ENCODE measurements at regions not wholly inside any gene's neighbourhood (a gene's known extent, or its start where the extent isn't known, plus 50 kb on each side); places are given as distances from the start of the nearest gene placed in this dataset.

GRCh38 chr5:74130155-74130897 lies 504.3 kb downstream of the ARHGEF28 start:
- H3K27ac Mint-ChIP-seq: no peak overlapping the region
- peak overlapping the region; percentile 1 for H3K4me3 Mint-ChIP-seq
- no peaks in the 10 kb centered on the region for H3K9me3 Mint-ChIP-seq
- peaks cover 37% of the 10 kb centered on the region for H3K4me1 Mint-ChIP-seq (ENCODE audit: unreplicated experiment)
- no peaks in the 10 kb centered on the region for H3K27me3 Mint-ChIP-seq
- TF ChIP-seq CTCF (conservative IDR thresholded peaks at IDR 0.05): no peak
- no peak for DNase-seq (ENCODE audit: extremely low spot score, unreplicated experiment)
- no peaks in the 10 kb centered on the region for H3K36me3 Mint-ChIP-seq

- Mint-ChIP-seq H3K4me1 (ENCODE audit: unreplicated experiment) (peaks cover 48% of the 10 kb centered on the region), H3K27ac (no peak overlapping the region), H3K4me3 (peak overlapping the region; percentile 26), H3K9me3 (no peaks in the 10 kb centered on the region), H3K36me3 (no peaks in the 10 kb centered on the region), H3K27me3 (no peaks in the 10 kb centered on the region)
- peak; percentile 43 for TF ChIP-seq CTCF (conservative IDR thresholded peaks at IDR 0.05)
- DNase-seq (ENCODE audit: extremely low spot score, unreplicated experiment): no peak
These were observed 501.7 kb downstream of the ARHGEF28 start for GRCh38 chr5:74127381-74128320.

GRCh38 chr5:74126294-74126693 lies 500.3 kb downstream of the ARHGEF28 start:
- no peak overlapping the region for H3K4me3 Mint-ChIP-seq
- H3K4me1 Mint-ChIP-seq (ENCODE audit: unreplicated experiment): peaks cover 55% of the 10 kb centered on the region
- DNase-seq (ENCODE audit: extremely low spot score, unreplicated experiment): no peak
- TF ChIP-seq CTCF (conservative IDR thresholded peaks at IDR 0.05): no peak
- H3K9me3 Mint-ChIP-seq: no peaks in the 10 kb centered on the region
- no peak overlapping the region for H3K27ac Mint-ChIP-seq
- no peaks in the 10 kb centered on the region for H3K36me3 Mint-ChIP-seq
- H3K27me3 Mint-ChIP-seq: no peaks in the 10 kb centered on the region

- H3K9me3 Mint-ChIP-seq: no peaks in the 10 kb centered on the region
- H3K36me3 Mint-ChIP-seq: no peaks in the 10 kb centered on the region
- peaks cover 41% of the 10 kb centered on the region for H3K4me1 Mint-ChIP-seq (ENCODE audit: unreplicated experiment)
- DNase-seq (ENCODE audit: extremely low spot score, unreplicated experiment): no peak
- H3K27ac Mint-ChIP-seq: no peak overlapping the region
- no peaks in the 10 kb centered on the region for H3K27me3 Mint-ChIP-seq
- no peak for TF ChIP-seq CTCF (conservative IDR thresholded peaks at IDR 0.05)
- H3K4me3 Mint-ChIP-seq: no peak overlapping the region
These were observed 498.8 kb downstream of the ARHGEF28 start for GRCh38 chr5:74124826-74125225.

GRCh38 chr5:74123929-74124328 lies 497.9 kb downstream of the ARHGEF28 start:
- peaks cover 41% of the 10 kb centered on the region for H3K4me1 Mint-ChIP-seq (ENCODE audit: unreplicated experiment)
- no peak overlapping the region for H3K27ac Mint-ChIP-seq

More at GRCh38 chr5:74123929-74124328, 497.9 kb downstream of the ARHGEF28 start:
- Mint-ChIP-seq H3K36me3 (no peaks in the 10 kb centered on the region), H3K4me3 (no peak overlapping the region), H3K9me3 (no peaks in the 10 kb centered on the region), H3K27me3 (no peaks in the 10 kb centered on the region)
- TF ChIP-seq CTCF (conservative IDR thresholded peaks at IDR 0.05): no peak
- DNase-seq (ENCODE audit: extremely low spot score, unreplicated experiment): no peak

All from type B pancreatic cell (in vitro differentiated cells).